Endothelial cell of umbilical vein (primary cell): ENCODE measurements at regions not wholly inside any gene's neighbourhood (a gene's known extent, or its start where the extent isn't known, plus 50 kb on each side); places are given as distances from the start of the nearest gene placed in this dataset.

ENCODE experiments used
- CTCF ChIP-seq, 2 donors: IDR thresholded peaks; 1 replicate in 1 of 2; 2 replicates in 1 of 2; pipeline ENCODE4 v1.5.1; 2011; ENCODE audit warnings: low read length in 2 of 2, mild to moderate bottlenecking in 2 of 2, moderate library complexity in 2 of 2, control low read depth in 1 of 2, inconsistent platforms in 1 of 2, low read depth in 1 of 2; ENCODE audit not compliant: insufficient read depth in 1 of 2; ENCODE audit errors: extremely low read depth in 1 of 2
- FOS ChIP-seq: IDR thresholded peaks from 2 replicates; pipeline ENCODE4 v1.6.1; 2011; ENCODE audit warnings: mild to moderate bottlenecking, low read length, moderate library complexity, borderline replicate concordance; ENCODE audit not compliant: insufficient read depth
- JUN ChIP-seq: IDR thresholded peaks from 2 replicates; pipeline ENCODE4 v1.6.1; 2011; ENCODE audit warnings: borderline replicate concordance, low read depth; ENCODE audit not compliant: insufficient read length, insufficient read depth
- MAX ChIP-seq: IDR thresholded peaks from 2 replicates; pipeline ENCODE4 v1.6.1; 2011; ENCODE audit not compliant: insufficient read depth, insufficient read length
- MYC ChIP-seq: IDR thresholded peaks from one replicate; pipeline ENCODE4 v1.6.1; 2011; ENCODE audit warnings: mild to moderate bottlenecking, low read depth, low read length
- POLR2A ChIP-seq: IDR thresholded peaks from 2 replicates; pipeline ENCODE4 v1.6.1; 2012; ENCODE audit warnings: low read depth, mild to moderate bottlenecking, control low read depth, low read length
- POLR2AphosphoS5 ChIP-seq: IDR thresholded peaks from 2 replicates; pipeline ENCODE4 v1.6.1; 2012; ENCODE audit warnings: low read depth, mild to moderate bottlenecking, control low read depth, low read length, moderate library complexity; ENCODE audit not compliant: insufficient read depth

GRCh38 chr4:10267066-10267465, 150.5 kb upstream of the WDR1 start:
- no peak for TF ChIP-seq MAX
- TF ChIP-seq CTCF (IDR thresholded peaks at IDR 0.05; ENCODE audit: extremely low read depth in 1 of 2, insufficient read depth in 1 of 2, low read depth in 1 of 2, low read length in 2 of 2): no peak
- TF ChIP-seq POLR2AphosphoS5: no peak
- no peak for TF ChIP-seq JUN
- TF ChIP-seq POLR2A: no peak
- no peak for TF ChIP-seq FOS
- TF ChIP-seq MYC: no peak
